NCI-H2227 (cell line): ENCODE measurements at regions not wholly inside any gene's neighbourhood (a gene's known extent, or its start where the extent isn't known, plus 50 kb on each side); places are given as distances from the start of the nearest gene placed in this dataset.

ENCODE experiments used
- DNase-seq: peaks from one replicate; lab custom pipeline; 2025; ENCODE audit not compliant: unreplicated experiment; lab: John Stamatoyannopoulos, UW

GRCh38 chr2:217256251-217256650, 396.4 kb upstream of the TNP1 start:
- no peak for DNase-seq

- no peak for DNase-seq
These were observed 394.2 kb upstream of the TNP1 start for GRCh38 chr2:217254111-217254510.

DNA sequence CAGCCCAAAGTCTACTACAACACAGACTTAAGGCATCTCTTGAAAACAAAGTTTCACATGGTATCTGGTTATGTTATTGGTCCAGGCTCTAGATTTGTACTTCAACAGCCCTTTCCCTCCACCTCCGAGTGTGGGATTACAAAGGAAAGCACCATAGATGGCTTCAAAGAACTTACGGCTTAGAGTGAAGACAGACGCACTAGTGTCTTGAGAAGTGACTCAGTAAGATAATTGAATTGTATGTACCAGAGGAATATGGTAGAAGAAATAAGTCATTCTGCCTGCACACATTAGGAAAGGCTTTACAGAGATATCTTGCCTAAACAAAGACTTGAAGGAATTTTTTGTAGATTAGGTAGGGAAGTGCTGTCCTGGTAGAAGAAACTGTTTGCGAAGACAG, 392.3 kb upstream of the TNP1 start:
- no peak for DNase-seq

DNA sequence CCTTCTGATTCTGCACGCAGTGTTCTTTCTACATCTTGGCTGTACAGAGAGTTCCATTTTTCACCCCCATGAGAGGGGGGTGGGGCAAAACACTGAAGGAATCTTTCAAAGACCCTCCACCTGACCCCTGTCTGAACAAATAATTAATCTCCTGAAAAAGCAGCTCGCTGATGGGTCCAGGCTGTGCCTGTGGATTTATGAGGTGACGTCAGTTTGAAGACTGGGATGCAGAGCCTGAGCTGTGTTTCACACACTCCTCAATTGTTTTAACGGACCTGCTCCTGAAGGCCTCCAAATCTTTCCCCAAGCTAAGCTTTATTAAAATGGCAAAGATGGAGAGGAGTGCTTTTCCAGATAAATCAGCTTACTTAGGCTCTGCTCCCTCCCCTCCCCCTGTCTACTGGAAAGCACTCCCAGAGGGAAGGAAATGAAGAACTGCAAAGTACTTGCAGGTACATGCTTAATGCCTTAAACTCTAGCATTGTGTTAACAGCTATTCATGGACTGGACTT, 390.2 kb upstream of the TNP1 start:
- peak; percentile 22 for DNase-seq

DNA sequence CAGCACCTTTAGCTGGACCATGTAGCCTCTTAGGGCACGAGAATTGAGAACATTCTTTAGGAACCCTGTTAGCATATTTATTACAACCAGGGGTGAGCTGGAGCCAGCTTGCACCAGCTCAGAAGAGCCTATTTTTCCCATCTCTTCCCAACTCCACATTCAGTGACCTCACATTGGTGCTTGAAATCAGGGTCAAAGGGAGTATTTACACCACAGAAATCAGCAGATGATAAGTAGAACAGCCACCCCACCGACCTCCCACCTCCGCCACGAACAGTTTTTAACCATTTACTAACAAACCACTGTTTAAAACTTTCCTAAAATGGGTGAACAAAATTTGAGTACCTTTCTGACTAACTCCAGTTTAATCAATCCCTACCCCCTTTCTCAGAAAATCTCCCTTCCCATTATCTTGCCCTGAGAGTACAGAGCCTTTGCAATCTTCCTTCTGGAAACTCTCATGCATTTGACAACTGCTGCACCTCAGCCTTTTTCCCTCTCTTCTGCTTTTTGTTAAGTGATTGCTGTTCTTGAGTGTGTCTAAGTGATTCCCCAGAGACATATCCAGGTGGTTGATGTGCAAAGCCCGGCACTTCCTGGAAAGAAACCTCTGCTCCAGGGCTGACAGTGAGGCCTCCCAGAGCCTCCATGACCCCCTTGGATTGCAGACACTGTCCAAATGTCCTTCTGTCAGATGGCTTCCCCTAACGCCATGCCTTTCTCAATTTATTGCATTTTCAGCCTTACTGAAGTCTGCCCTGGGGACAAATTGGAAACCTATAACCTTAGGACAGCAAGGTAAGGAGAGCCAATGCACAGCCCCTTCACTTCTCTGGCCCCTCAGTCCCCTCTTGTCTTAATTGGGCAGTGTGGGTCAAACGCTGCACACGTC, 389.5 kb upstream of the TNP1 start:
- DNase-seq = no peak

DNA sequence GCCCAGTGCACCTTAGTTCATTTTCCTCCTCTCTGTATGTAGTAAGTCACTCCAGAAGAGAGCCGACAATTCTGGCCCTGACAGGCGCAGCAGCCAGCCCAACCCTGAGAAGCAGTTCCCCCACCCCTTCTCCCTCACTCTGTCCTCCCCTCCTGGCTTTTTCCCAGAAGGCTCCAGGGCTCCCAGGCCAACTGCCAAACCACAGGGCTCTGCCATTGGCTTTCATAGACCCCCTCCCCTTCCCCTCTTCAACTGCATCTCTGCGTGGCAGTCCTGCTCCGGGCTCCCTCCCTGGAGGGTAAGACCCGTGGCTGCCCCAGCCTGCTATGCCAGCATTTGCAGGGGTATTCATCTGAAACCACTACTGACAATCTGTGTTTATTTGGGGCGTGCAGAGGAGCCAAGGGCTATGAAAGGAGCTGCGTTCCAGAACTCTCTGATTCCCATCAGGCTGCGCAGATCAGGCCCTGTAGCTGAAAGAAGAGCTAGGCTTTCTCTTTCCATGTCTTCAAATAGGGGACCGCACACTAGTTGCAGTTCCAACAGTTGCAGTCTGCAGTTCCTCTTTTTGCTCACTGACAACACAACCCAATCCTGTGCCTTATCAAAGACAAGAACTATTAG, 388.6 kb upstream of the TNP1 start:
- DNase-seq = peak; percentile 37

DNA sequence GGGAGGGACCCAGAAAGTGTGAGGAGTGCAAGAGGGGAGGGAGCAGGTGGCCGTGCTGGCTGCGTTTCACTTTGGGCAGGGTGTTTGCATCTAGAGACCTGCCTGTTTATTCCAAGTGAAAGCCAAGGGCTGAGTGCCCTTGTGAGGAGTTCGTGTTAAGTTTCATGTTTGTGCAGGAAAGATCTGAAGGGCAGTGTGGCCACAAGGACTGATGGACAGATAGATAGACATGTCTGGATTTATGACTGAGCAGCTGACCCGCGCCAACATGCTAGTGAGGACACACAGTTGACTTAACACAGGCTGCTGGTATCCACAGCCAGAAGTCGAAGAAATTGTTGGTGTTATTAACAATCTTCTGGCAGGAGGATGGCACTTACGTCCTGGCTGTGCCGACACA, 387.6 kb upstream of the TNP1 start:
- no peak for DNase-seq

- no peak for DNase-seq
These were observed 386.2 kb upstream of the TNP1 start for GRCh38 chr2:217246108-217246507.

DNA sequence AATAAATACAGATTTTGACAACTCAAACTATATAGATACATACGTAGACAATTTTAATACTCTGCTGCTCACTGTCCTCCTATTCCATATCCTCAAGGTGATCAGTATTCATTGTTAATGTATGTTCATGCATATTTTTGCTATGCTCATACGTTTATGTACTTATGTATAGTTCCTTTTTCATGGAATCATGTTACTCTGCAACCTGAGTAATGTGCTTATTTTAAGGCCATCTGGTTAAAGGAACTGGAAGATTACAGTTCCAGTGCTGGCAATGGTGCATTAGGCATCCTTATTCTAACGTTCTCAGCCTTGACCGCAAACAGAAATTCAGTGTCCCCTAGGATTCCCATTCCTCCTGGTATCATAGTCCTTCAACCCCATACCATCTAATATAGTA, 385.0 kb upstream of the TNP1 start:
- DNase-seq = no peak

DNA sequence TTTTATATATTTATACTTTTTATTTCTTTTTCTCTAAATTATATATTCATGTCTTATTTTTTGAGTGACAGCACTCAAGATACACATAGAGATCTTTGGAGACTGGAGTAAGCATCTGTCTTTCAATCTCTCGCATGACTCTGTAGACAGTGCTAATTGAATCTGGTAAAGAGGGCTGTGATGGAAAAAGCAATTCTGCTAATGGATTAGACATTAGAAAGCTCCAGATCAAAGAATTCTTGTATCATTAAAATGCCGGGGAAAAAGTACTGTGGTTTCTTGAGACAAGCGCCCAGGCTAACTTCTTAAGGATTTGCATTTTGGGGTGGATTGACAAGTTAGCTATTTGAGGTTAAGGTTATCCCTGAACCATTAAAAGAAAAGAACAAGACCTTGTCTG, 383.1 kb upstream of the TNP1 start:
- no peak for DNase-seq

DNA sequence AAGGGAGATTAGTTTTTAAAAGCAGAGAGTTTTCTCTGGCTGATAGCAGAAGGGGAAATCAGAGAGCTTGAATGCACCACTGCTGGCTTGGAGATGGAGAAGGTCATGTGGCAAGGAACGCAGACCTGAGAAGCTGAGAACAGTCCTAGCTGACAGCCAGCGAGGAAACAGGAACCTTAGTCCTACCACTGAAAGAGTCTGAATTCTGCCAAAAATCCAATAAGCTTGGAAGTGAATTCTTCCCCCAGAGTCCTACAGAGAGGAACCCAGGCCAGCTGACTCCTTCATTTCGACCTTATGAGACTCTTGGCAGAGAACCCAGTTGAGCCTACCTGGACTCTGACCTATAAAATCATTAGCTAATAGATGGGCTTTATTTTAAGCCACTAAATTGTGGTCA, 371.9 kb upstream of the TNP1 start:
- no peak for DNase-seq

GRCh38 chr2:217231212-217231611, 371.3 kb upstream of the TNP1 start:
- no peak for DNase-seq

GRCh38 chr2:217228732-217229131, 368.9 kb upstream of the TNP1 start:
- DNase-seq = no peak

- DNase-seq = no peak
These were observed 367.9 kb upstream of the TNP1 start for GRCh38 chr2:217227794-217228193.

DNA sequence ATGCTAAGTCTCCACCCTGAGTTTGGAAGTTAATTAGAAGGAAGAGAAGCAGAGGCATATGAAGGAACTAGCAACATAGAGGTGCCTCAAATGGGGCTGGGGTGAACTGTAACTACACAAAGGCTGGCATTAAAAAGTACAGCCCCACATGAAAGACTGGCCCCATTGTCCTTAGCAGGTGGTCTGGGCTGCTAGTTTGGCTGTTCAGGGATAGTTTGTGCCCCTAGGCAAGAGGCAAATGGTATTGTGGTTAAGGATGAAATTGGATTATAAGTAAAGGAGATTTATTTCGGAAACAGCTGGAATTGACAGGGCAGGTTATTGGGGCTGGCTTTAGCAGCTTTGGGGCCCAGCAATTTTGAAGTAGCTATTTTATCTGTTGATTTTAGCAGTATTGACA, 365.7 kb upstream of the TNP1 start:
- no peak for DNase-seq

GRCh38 chr2:217223222-217223930, 363.5 kb upstream of the TNP1 start:
- DNase-seq = no peak

- DNase-seq = no peak
These were observed 362.5 kb upstream of the TNP1 start for GRCh38 chr2:217222309-217222910.

GRCh38 chr2:217220228-217221013, 360.6 kb upstream of the TNP1 start:
- no peak for DNase-seq

DNA sequence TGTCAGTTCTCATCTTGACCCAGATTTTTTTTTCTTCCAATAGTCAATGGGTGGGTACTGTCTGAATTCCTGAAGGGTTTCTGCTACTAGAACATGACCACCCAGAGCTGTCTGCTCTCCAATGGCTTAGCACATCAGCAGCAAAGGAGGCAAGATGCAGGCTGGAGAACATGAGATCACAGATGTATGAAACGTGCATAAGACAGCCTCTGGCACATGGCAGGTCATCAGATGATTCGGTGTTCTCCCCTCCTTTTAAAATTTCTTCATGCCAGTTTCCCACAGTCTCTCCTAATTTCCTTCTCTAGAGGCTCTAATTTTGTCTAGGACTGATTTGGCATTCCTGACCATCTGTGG, 359.3 kb upstream of the TNP1 start:
- DNase-seq = no peak

DNA sequence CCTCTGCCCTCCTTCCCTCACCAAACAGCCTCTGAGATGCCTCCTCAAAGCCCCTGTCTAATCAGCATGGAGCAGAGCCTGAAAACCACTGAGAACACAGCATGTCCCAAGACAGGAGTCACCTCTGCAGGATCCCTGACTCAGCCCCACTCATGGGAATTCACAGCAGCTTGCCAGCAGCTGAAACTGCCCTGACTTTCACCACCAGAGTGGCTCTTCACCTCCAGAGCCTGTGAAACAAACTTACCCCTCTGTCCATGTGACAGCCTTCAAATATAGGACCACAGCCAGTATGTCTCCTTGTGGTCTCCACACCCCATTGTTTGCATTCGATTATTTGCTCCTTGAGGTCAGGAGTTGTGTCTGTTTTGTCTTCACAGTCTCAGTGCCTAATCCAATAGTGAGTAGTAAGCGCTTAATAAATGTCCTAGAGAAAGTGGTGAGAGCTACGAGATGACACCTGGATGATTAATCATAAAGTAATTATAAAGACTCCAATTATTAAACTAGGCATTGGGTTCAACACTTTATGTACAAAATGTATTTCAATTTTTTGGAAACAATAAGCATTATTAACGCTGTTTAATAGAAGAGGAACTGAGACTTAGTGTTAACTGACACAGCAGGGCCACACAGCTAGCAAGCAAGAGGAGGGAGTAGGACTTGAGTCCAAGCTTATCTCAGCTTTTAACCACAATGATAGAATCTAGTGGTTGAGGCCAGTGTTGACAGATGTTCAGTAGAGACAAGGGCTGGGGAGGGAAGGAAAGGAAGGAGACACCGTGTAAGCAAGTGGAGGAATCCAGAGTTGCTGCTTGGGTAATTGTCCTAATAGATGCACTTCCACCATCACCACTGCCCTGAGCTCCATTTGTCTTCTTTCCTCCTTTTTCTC, 358.7 kb upstream of the TNP1 start:
- no peak for DNase-seq
